A549 (cell line): ENCODE measurements at regions not wholly inside any gene's neighbourhood (a gene's known extent, or its start where the extent isn't known, plus 50 kb on each side); places are given as distances from the start of the nearest gene placed in this dataset.
A peak's percentile ranks its signal among the peaks of the same experiment; 100 is the strongest.

Experiments used
- ATAC-seq, 2 experiments: fragments of 200-7000 bp in 1 of 2; fragments of >200 bp in 1 of 2; cut with Nextera tagmentation in 1 of 2; cut with Tn5 transposase in 1 of 2; 3 replicates each; pipeline versions ENCODE4 v1.8.0 to v1.9.1; 2018 to 2020; ENCODE audit warnings: mild to moderate bottlenecking in 1 of 2, moderate library complexity in 1 of 2
- CTCF ChIA-PET: fragments of 300-600 bp; sonication (Branson Sonifier 250); formaldehyde crosslinking; extraction: SDS; loops from one replicate; lab custom pipeline; 2021; ENCODE audit warnings: antibody characterized with exemption, inconsistent platforms; lab: Yijun Ruan, JAX
- POLR2A ChIA-PET: fragments of 350-600 bp; formaldehyde crosslinking; extraction: SDS; loops from one replicate; lab custom pipeline; 2021; ENCODE audit warnings: antibody characterized with exemption, inconsistent platforms; lab: Yijun Ruan, JAX
- DNase-seq, 2 experiments: peaks; one replicate each; pipeline versions ENCODE4 v3.0.0 to v3.0.0-alpha.2; 2011 to 2016; ENCODE audit warnings: low read depth in 1 of 2, low spot score in 1 of 2
- FAIRE-seq: peaks from 2 replicates; lab custom pipeline; 2011; peaks lifted over from hg19 to GRCh38; lab: Jason Lieb, UNC
- H3K27ac ChIP-seq, 2 experiments: fragments of >200 bp; sonication (Bioruptor Twin); formaldehyde crosslinking; 3 replicates each; pipeline ENCODE4 v1.5.1; 2016 to 2017
- H3K4me1 ChIP-seq: fragments of >200 bp; sonication (Bioruptor Twin); formaldehyde crosslinking; 3 replicates; pipeline ENCODE4 v1.6.1; 2016
- H3K4me2 ChIP-seq: fragments of >200 bp; sonication (Bioruptor Twin); formaldehyde crosslinking; 3 replicates; pipeline ENCODE4 v1.6.1; 2016
- H3K4me3 ChIP-seq: fragments of >200 bp; sonication (Bioruptor Twin); formaldehyde crosslinking; 3 replicates; pipeline ENCODE4 v1.5.1; 2016
- H3K9me3 ChIP-seq: fragments of >200 bp; sonication (Bioruptor Twin); formaldehyde crosslinking; 3 replicates; pipeline ENCODE4 v1.6.1; 2016
- BHLHE40 ChIP-seq: IDR thresholded peaks from 2 replicates; pipeline ENCODE4 v1.6.1; 2012; ENCODE audit warnings: low read depth, low read length, inconsistent platforms
- CBX8 ChIP-seq: fragments of 200-600 bp; sonication (generic); IDR thresholded peaks from 2 replicates; pipeline ENCODE4 v1.6.1; 2016
- EHF ChIP-seq: fragments of 250-450 bp; sonication (Bioruptor Pico); IDR thresholded peaks from 2 replicates; pipeline ENCODE4 v1.5.0; 2020; ENCODE audit warnings: mild to moderate bottlenecking
- EHMT2 ChIP-seq: fragments of 200-600 bp; sonication (generic); IDR thresholded peaks from 2 replicates; pipeline ENCODE4 v1.6.1; 2016; ENCODE audit warnings: antibody characterized with exemption, low read depth, mild to moderate bottlenecking, moderate library complexity
- FOXS1 ChIP-seq: fragments of 250-450 bp; sonication (Bioruptor Pico); IDR thresholded peaks from 2 replicates; pipeline ENCODE4 v1.5.0; 2020; ENCODE audit warnings: mild to moderate bottlenecking, moderate library complexity
- GATA3 ChIP-seq: IDR thresholded peaks from 2 replicates; pipeline ENCODE4 v1.6.1; 2012; ENCODE audit warnings: borderline replicate concordance
- KDM1A ChIP-seq: fragments of 200-600 bp; sonication (generic); IDR thresholded peaks from 2 replicates; pipeline ENCODE4 v1.6.1; 2016; ENCODE audit warnings: low read depth, mild to moderate bottlenecking
- NFE2L2 ChIP-seq: fragments of 150-350 bp; conservative IDR thresholded peaks from 2 replicates; pipeline ENCODE4 v1.6.1; 2014; ENCODE audit warnings: low read length
- NR3C1 ChIP-seq: fragments of >200 bp; sonication (Bioruptor Twin); formaldehyde crosslinking; IDR thresholded peaks from 3 replicates; pipeline ENCODE4 v1.6.1; 2017
- POLR2AphosphoS2 ChIP-seq: conservative IDR thresholded peaks from 2 replicates; pipeline ENCODE4 v1.6.1; 2012; ENCODE audit warnings: low read length, improper control_type of control experiment, inconsistent platforms
- RARB ChIP-seq: fragments of 250-450 bp; sonication (Bioruptor Pico); IDR thresholded peaks from 2 replicates; pipeline ENCODE4 v1.8.0; 2021; ENCODE audit warnings: mild to moderate bottlenecking, moderate library complexity
- RFX5 ChIP-seq: fragments of 450-650 bp; IDR thresholded peaks from 2 replicates; pipeline ENCODE4 v1.7.1; 2014; ENCODE audit warnings: antibody characterized with exemption, mild to moderate bottlenecking, moderate library complexity
- SREBF2 ChIP-seq: fragments of 450-650 bp; IDR thresholded peaks from 2 replicates; pipeline ENCODE4 v1.6.1; 2014; ENCODE audit warnings: mild to moderate bottlenecking, moderate library complexity
- TFCP2L1 ChIP-seq: fragments of 250-450 bp; sonication (Bioruptor Pico); IDR thresholded peaks from 2 replicates; pipeline ENCODE4 v1.5.0; 2021; ENCODE audit warnings: mild to moderate bottlenecking
- ZFP36 ChIP-seq: fragments of 450-650 bp; IDR thresholded peaks from 2 replicates; pipeline ENCODE4 v1.6.1; 2014; ENCODE audit warnings: borderline replicate concordance; ENCODE audit not compliant: partially characterized antibody
- ZSCAN20 ChIP-seq: fragments of 250-450 bp; sonication (Bioruptor Pico); IDR thresholded peaks from 2 replicates; pipeline ENCODE4 v1.8.0; 2022; ENCODE audit warnings: mild to moderate bottlenecking, moderate library complexity
- WGBS: methylation state at CpG from one replicate; pipeline ENCODE4 v1.1.6; 2017; ENCODE audit errors: missing lambda C conversion rate; 5-methylcytosine and 5-hydroxymethylcytosine counted together
- TF ChIP-seq, protein P1 (sequence below): fragments of >200 bp; sonication (Bioruptor Twin); formaldehyde crosslinking; IDR thresholded peaks from 2 replicates; pipeline ENCODE4 v1.6.1; 2016
- TF ChIP-seq, protein P2 (sequence below): IDR thresholded peaks from 2 replicates; pipeline ENCODE4 v1.6.1; 2012; ENCODE audit warnings: low read depth, borderline replicate concordance
- TF ChIP-seq, protein P3 (sequence below): IDR thresholded peaks from 2 replicates; pipeline ENCODE4 v1.6.1; 2012
- TF ChIP-seq, protein P4 (sequence below): IDR thresholded peaks from 2 replicates; pipeline ENCODE4 v1.6.1; 2012

DNA sequence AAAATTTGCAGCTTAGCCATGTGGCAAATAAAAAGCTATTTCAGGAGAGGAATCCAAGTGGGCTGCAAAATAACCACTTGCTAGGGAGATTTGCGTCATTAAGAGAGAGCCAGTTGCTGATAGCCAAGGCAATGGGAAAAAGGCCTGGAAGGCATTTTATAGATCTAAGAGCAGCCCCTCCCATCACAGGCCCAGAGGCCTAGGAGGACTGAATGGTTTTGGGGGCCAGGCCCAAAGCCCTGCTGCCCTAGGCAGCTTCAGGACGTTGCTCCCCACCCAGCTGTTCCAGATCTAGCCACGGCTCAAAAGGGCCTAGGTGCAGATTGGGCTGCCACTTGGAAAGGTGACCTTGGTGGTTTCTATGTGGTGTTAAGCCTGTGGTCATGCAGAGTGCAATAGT, 169.0 kb downstream of the AASDHPPT start:
- ChIA-PET POLR2A (no interaction called here), CTCF (no interaction called here)
- Histone ChIP-seq H3K4me1 (no peaks in the 10 kb centered on the region), H3K9me3 (no peaks in the 10 kb centered on the region), H3K4me2 (no peak overlapping the region), H3K4me3 (no peak overlapping the region), H3K27ac (no peak overlapping the region)
- DNase-seq (no peak), FAIRE-seq (no peak), ATAC-seq (no peak)
- 44% methylated on average over 1 of the region's 3 CpGs for WGBS
- no peak for TF ChIP-seq RFX5
- TF ChIP-seq ZFP36: peak; percentile 56

DNA sequence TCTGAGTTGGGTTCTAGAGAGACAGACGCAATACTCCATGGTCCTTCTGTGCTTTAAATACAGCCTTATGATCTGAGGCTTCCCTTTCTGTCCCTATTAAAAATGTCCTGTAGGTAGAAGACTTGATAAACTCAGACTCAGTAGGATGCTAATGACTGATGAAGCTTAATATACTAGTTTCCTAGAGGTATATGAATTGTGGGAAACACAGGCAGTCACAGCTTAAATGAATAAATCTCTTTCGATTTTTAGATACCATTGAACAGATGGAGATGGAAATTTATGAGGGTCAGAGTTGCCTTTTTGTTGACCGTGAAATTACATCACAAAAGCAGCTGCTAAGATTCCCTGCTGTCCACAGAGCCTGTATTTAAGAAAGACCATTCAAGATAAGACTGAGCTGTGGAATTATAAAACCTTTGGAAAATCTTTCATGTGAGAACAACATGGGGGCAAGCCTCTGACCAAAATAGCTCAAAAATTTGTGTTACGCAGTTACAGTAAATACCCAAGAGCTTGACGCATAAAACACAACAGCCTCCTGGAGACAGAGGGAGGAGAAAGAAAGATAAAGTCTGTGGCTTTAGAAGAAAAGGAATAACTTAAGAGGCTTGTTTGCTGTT, 172.3 kb downstream of the AASDHPPT start:
- no peak for FAIRE-seq
- ATAC-seq: no peak
- no peak overlapping the region for H3K4me2 ChIP-seq
- no peaks in the 10 kb centered on the region for H3K4me1 ChIP-seq
- H3K4me3 ChIP-seq: no peak overlapping the region
- 45% methylated on average over 5 of the region's 5 CpGs for WGBS
- TF ChIP-seq ZSCAN20 (CRISPR knock-in tag) (no peak), SREBF2 (no peak), POLR2AphosphoS2 (no peak), RARB (no peak), BHLHE40 (no peak), KDM1A (no peak)
- TF ChIP-seq, protein P1, sequence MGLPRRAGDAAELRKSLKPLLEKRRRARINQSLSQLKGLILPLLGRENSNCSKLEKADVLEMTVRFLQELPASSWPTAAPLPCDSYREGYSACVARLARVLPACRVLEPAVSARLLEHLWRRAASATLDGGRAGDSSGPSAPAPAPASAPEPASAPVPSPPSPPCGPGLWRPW: no peak
- TF ChIP-seq, all 56 proteins: peak for 0
- POLR2A ChIA-PET: no interaction called here
- Histone ChIP-seq H3K9me3 (no peaks in the 10 kb centered on the region), H3K27ac (no peak overlapping the region)
- DNase-seq: no peak
- CTCF ChIA-PET: no interaction called here

DNA sequence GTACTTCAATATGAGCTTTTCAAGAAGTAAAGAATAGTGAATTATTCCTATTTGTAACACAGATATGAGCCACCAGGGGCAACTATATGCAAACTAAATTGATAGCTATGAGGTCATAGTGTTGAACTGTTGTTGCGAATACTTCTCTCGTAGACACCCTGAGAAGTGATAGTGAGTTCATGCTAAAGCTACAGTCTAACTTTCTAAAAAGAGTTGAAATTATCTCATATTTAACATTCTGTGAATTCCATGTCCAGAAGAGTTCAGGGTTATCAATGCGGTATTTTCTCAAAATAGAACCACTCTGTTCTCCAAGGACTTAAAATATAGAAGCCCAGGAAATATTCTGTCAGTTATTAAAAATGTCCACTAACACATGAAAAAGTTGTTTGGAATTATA, 185.4 kb downstream of the AASDHPPT start:
- ChIA-PET CTCF (no interaction called here), POLR2A (no interaction called here)
- Histone ChIP-seq H3K27ac (no peak overlapping the region), H3K4me1 (no peaks in the 10 kb centered on the region), H3K9me3 (no peaks in the 10 kb centered on the region), H3K4me2 (no peak overlapping the region), H3K4me3 (no peak overlapping the region)
- no peak for FAIRE-seq
- DNase-seq: no peak
- 82% methylated on average over 3 of the region's 3 CpGs for WGBS
- ATAC-seq: no peak
- TF ChIP-seq NFE2L2: no peak
- TF ChIP-seq CBX8: no peak
- no peak for TF ChIP-seq EHF (CRISPR knock-in tag)
- TF ChIP-seq EHMT2: no peak
- TF ChIP-seq TFCP2L1: no peak
- no peak for TF ChIP-seq RFX5
- TF ChIP-seq, protein P2, sequence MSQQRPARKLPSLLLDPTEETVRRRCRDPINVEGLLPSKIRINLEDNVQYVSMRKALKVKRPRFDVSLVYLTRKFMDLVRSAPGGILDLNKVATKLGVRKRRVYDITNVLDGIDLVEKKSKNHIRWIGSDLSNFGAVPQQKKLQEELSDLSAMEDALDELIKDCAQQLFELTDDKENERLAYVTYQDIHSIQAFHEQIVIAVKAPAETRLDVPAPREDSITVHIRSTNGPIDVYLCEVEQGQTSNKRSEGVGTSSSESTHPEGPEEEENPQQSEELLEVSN: no peak
- TF ChIP-seq FOXS1 (CRISPR knock-in tag): no peak
- TF ChIP-seq GATA3: no peak
- TF ChIP-seq ZFP36: no peak
- TF ChIP-seq, protein P3, sequence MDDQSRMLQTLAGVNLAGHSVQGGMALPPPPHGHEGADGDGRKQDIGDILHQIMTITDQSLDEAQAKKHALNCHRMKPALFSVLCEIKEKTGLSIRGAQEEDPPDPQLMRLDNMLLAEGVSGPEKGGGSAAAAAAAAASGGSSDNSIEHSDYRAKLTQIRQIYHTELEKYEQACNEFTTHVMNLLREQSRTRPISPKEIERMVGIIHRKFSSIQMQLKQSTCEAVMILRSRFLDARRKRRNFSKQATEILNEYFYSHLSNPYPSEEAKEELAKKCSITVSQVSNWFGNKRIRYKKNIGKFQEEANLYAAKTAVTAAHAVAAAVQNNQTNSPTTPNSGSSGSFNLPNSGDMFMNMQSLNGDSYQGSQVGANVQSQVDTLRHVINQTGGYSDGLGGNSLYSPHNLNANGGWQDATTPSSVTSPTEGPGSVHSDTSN: no peak
- TF ChIP-seq, protein P4, sequence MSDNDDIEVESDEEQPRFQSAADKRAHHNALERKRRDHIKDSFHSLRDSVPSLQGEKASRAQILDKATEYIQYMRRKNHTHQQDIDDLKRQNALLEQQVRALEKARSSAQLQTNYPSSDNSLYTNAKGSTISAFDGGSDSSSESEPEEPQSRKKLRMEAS: no peak

DNA sequence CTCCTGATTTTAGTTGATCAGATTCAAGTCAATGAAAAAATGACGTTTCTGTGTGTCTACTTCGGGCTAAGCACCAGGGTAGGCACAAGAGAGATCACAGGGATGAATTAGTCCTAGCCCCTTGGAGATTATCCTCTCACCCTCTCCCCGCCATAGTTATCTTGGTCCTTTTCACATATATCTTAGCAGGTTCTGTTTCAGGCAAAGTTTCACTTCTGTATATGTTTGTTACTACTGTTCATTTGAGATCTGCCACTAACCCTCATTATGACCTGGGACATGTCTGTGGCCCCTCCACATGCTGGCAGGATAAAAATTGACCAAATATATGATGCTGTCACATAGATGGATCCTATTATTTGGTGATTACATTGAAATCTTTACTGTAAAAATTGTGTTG, 186.1 kb downstream of the AASDHPPT start:
- ChIA-PET POLR2A (no interaction called here), CTCF (no interaction called here)
- ATAC-seq: no peak
- Histone ChIP-seq H3K4me1 (no peaks in the 10 kb centered on the region), H3K4me3 (no peak overlapping the region), H3K9me3 (no peaks in the 10 kb centered on the region), H3K27ac (no peak overlapping the region), H3K4me2 (no peak overlapping the region)
- no peak for TF ChIP-seq NR3C1
- no peak for FAIRE-seq
- DNase-seq: no peak
- WGBS: 24% methylated on average over 3 of the region's 3 CpGs
